ENCODE measurements at regions not wholly inside any gene's neighbourhood (a gene's known extent, or its start where the extent isn't known, plus 50 kb on each side); places are given as distances from the start of the nearest gene placed in this dataset.

DNA sequence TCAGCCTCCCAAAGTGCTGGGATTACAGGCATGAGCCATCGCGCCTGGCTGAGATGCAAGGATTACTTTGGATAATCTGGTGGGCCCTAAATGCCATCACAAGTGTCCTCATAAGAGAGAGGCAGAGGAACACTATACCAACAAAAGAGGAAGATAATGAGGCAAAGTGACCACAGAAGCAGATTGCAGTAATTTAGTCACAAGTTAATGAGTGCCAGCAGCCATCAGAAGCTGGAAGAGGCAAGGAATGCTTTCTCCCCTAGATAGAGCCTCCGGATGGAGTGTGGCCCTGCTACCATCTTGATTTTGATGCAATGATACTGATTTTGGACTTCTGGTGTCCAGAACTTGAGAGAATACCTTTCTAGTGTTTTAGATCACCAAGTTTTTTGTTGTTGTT lies 122.3 kb downstream of the SPATA31D1 start:
- Mint-ChIP-seq H3K27ac (no peak overlapping the region), H3K27me3 (ENCODE audit: low read depth) (no peaks in the 10 kb centered on the region), H3K9me3 (no peaks in the 10 kb centered on the region), H3K36me3 (ENCODE audit: insufficient read depth in 1 of 3, low read depth in 3 of 3) (no peaks in the 10 kb centered on the region), H3K4me3 (no peak overlapping the region), H3K4me1 (peaks cover 21 to 23% of the 10 kb centered on the region in 2 experiments)
- no peak overlapping the region for H3K4me2 ChIP-seq (ENCODE audit: insufficient read depth, insufficient read length, low read length)
- H3K79me1 ChIP-seq (ENCODE audit: insufficient read depth, low read depth, low read length, poor library complexity, severe bottlenecking) = no peaks in the 10 kb centered on the region
- no peaks in the 10 kb centered on the region for H3K23me2 ChIP-seq (ENCODE audit: insufficient read length, low read depth, low read length, poor library complexity, severe bottlenecking)
- H2AK5ac ChIP-seq (ENCODE audit: insufficient read length, low read length) = no peak overlapping the region
- WGBS (ENCODE audit: extremely low coverage, insufficient read length, low lambda C conversion rate) = no CpG with 5 or more reads among the region's 3 CpGs
- H2BK5ac ChIP-seq (ENCODE audit: insufficient read length, low read length) = no peak overlapping the region
- no peak for TF ChIP-seq CTCF (conservative IDR thresholded peaks at IDR 0.05)
- H3K14ac ChIP-seq (ENCODE audit: insufficient read depth, low read length) = no peak overlapping the region
- H2BK15ac ChIP-seq (ENCODE audit: low read depth, low read length) = no peak overlapping the region
- H2BK120ac ChIP-seq (ENCODE audit: low read depth, low read length, poor library complexity, severe bottlenecking) = no peak overlapping the region
- H4K5ac ChIP-seq (ENCODE audit: insufficient read length, low read depth, low read length) = no peak overlapping the region
- H4K91ac ChIP-seq (ENCODE audit: insufficient read length, low read depth, low read length) = no peak overlapping the region
- H3K27ac ChIP-seq (ENCODE audit: insufficient read length, low read depth, low read length) = no peak overlapping the region
- H3K4ac ChIP-seq (ENCODE audit: low read depth, low read length) = no peak overlapping the region
- H3K4me1 ChIP-seq (ENCODE audit: insufficient read depth, low read length) = peaks cover 4% of the 10 kb centered on the region
- no peak for DNase-seq
- H3K23ac ChIP-seq (ENCODE audit: insufficient read length, low read depth, low read length) = no peak overlapping the region
- no peaks in the 10 kb centered on the region for H3K79me2 ChIP-seq (ENCODE audit: insufficient read depth, low read length)
- no peaks in the 10 kb centered on the region for H4K20me1 ChIP-seq (ENCODE audit: control insufficient read depth, insufficient read depth, insufficient read length)
- no peaks in the 10 kb centered on the region for H3K9me3 ChIP-seq (ENCODE audit: control insufficient read depth, low read depth, low read length)
- no peak overlapping the region for H2BK20ac ChIP-seq (ENCODE audit: low read depth, low read length, poor library complexity, severe bottlenecking)
- no peak overlapping the region for H3K18ac ChIP-seq (ENCODE audit: insufficient read length, low read depth, low read length)
- H3K27me3 ChIP-seq (ENCODE audit: insufficient read depth, low read length) = no peaks in the 10 kb centered on the region
- H2BK12ac ChIP-seq (ENCODE audit: insufficient read length, low read depth, low read length) = no peak overlapping the region
- no peak overlapping the region for H3T11ph ChIP-seq (ENCODE audit: low read length)
- H2AFZ ChIP-seq (ENCODE audit: low read length) = no peak overlapping the region
- H4K8ac ChIP-seq (replicated peaks; ENCODE audit: insufficient read length, low read depth, low read length) = no peak overlapping the region
- no peak overlapping the region for H3K9ac ChIP-seq (ENCODE audit: extremely low read depth, insufficient read length, low read length)
- no peak overlapping the region for H3K56ac ChIP-seq (ENCODE audit: insufficient read length, low read depth, low read length)
